Mesenchymal stem cell (in vitro differentiated cells and primary cell): ENCODE measurements at regions not wholly inside any gene's neighbourhood (a gene's known extent, or its start where the extent isn't known, plus 50 kb on each side); places are given as distances from the start of the nearest gene placed in this dataset.

Experiments used
- DNase-seq: peaks from one replicate; pipeline ENCODE4 v3.0.0-alpha.2; 2013
- H2AFZ ChIP-seq: one replicate; pipeline ENCODE4 v1.6.1; 2013; ENCODE audit warnings: low read depth, mild to moderate bottlenecking, control low read depth, inconsistent platforms, low read length, moderate library complexity
- H2AK5ac ChIP-seq: 2 replicates; pipeline ENCODE4 v1.6.1; 2013; ENCODE audit warnings: low read length, moderate library complexity, mild to moderate bottlenecking, inconsistent platforms; ENCODE audit not compliant: severe bottlenecking
- H2BK120ac ChIP-seq: one replicate; pipeline ENCODE4 v1.6.1; 2013; ENCODE audit warnings: low read depth, mild to moderate bottlenecking, inconsistent platforms, low read length, moderate library complexity
- H2BK12ac ChIP-seq, 2 experiments: one replicate each; pipeline ENCODE4 v1.6.1; 2013; ENCODE audit warnings: inconsistent platforms in 2 of 2, low read length in 2 of 2, mild to moderate bottlenecking in 2 of 2, moderate library complexity in 2 of 2, control low read depth in 1 of 2
- H2BK15ac ChIP-seq: one replicate; pipeline ENCODE4 v1.6.1; 2013; ENCODE audit warnings: mild to moderate bottlenecking, low read depth, inconsistent platforms; ENCODE audit not compliant: poor library complexity, severe bottlenecking
- H2BK5ac ChIP-seq: 2 replicates; pipeline ENCODE4 v1.6.1; 2013; ENCODE audit warnings: low read depth, mild to moderate bottlenecking, low read length, control low read depth, inconsistent platforms; ENCODE audit not compliant: poor library complexity, severe bottlenecking
- H3K14ac ChIP-seq, 2 experiments: one replicate each; pipeline ENCODE4 v1.6.1; 2013; ENCODE audit warnings: inconsistent platforms in 2 of 2, low read length in 2 of 2, control low read depth in 1 of 2, mild to moderate bottlenecking in 1 of 2, moderate library complexity in 1 of 2
- H3K18ac ChIP-seq, 2 experiments: one replicate each; pipeline ENCODE4 v1.6.1; 2013; ENCODE audit warnings: inconsistent platforms in 2 of 2, low read length in 2 of 2, control low read depth in 1 of 2, low read depth in 1 of 2, mild to moderate bottlenecking in 1 of 2
- H3K23ac ChIP-seq, 2 experiments: one replicate each; pipeline ENCODE4 v1.6.1; 2013; ENCODE audit warnings: inconsistent platforms in 2 of 2, low read length in 2 of 2, mild to moderate bottlenecking in 2 of 2, moderate library complexity in 2 of 2, control low read depth in 1 of 2
- H3K27ac ChIP-seq: 2 replicates; pipeline ENCODE4 v1.5.1; 2013; ENCODE audit warnings: mild to moderate bottlenecking, moderate library complexity, low read length, control low read depth, inconsistent platforms; ENCODE audit not compliant: poor library complexity, severe bottlenecking
- H3K27me3 ChIP-seq, 2 experiments: 2 replicates each; pipeline versions ENCODE4 v1.6.1 to v1.7.0; 2013; ENCODE audit warnings: low read length in 2 of 2, mild to moderate bottlenecking in 2 of 2, moderate library complexity in 2 of 2, control low read depth in 1 of 2, inconsistent platforms in 1 of 2; ENCODE audit not compliant: control insufficient read depth in 1 of 2, insufficient read depth in 1 of 2
- H3K36me3 ChIP-seq, 2 experiments: 2 replicates each; pipeline versions ENCODE4 v1.6.1 to v1.7.0; 2013; ENCODE audit warnings: low read length in 2 of 2, control low read depth in 1 of 2, inconsistent platforms in 1 of 2, low read depth in 1 of 2, mild to moderate bottlenecking in 1 of 2; ENCODE audit not compliant: insufficient read depth in 2 of 2, control insufficient read depth in 1 of 2
- H3K4ac ChIP-seq, 2 experiments: one replicate each; pipeline ENCODE4 v1.6.1; 2013; ENCODE audit warnings: inconsistent platforms in 2 of 2, low read length in 2 of 2, mild to moderate bottlenecking in 2 of 2, moderate library complexity in 2 of 2, control low read depth in 1 of 2, low read depth in 1 of 2
- H3K4me1 ChIP-seq: 2 replicates; pipeline ENCODE4 v1.6.1; 2013; ENCODE audit warnings: low read depth, low read length, control low read depth; ENCODE audit not compliant: control insufficient read depth, insufficient read depth
- H3K4me2 ChIP-seq: 2 replicates; pipeline ENCODE4 v1.6.1; 2013; ENCODE audit warnings: low read length, mild to moderate bottlenecking, inconsistent platforms; ENCODE audit not compliant: poor library complexity, severe bottlenecking
- H3K4me3 ChIP-seq, 2 experiments: 2 replicates each; pipeline versions ENCODE4 v1.5.1 to v1.7.0; 2013; ENCODE audit warnings: low read length in 2 of 2, mild to moderate bottlenecking in 2 of 2, control low read depth in 1 of 2, low read depth in 1 of 2; ENCODE audit not compliant: insufficient read depth in 1 of 2
- H3K79me1 ChIP-seq: replicated peaks from 2 replicates; pipeline ENCODE4 v1.6.1; 2013; ENCODE audit warnings: mild to moderate bottlenecking, control low read depth, low read length, inconsistent platforms; ENCODE audit not compliant: poor library complexity, severe bottlenecking
- H3K9ac ChIP-seq: 2 replicates; pipeline ENCODE4 v1.7.0; 2013; ENCODE audit warnings: mild to moderate bottlenecking, low read length, moderate library complexity
- H3K9me3 ChIP-seq: 2 replicates; pipeline ENCODE4 v1.7.0; 2013; ENCODE audit warnings: mild to moderate bottlenecking, low read length; ENCODE audit not compliant: control insufficient read depth
- H4K8ac ChIP-seq: one replicate; pipeline ENCODE4 v1.6.1; 2013; ENCODE audit warnings: inconsistent platforms, mild to moderate bottlenecking, low read length, moderate library complexity
- H4K91ac ChIP-seq: one replicate; pipeline ENCODE4 v1.6.1; 2013; ENCODE audit warnings: mild to moderate bottlenecking, low read length, inconsistent platforms
- WGBS: methylation state at CpG from one replicate; pipeline ENCODE4 v1.1.7; 2013; ENCODE audit warnings: mixed read lengths; 5-methylcytosine and 5-hydroxymethylcytosine counted together

DNA sequence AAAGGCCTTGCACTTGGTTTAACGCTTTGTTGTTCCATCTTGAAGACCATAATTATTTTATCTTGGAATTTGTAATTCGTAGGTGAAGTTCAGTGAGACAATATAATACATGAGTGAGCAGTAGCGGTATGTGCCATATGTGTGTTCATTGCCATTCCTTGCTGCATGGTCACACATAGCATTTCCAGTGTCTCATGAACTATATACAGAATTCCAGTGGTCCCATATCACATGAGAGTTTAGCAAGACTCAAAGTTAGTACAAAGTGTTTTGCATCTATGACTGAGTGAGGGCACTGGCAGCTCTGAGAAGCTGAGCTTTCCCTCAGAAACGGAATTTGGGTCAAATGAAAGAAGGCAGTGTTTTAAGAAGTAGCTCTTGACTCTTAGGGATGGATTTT, 359.8 kb downstream of the FOXG1 start:
- no peak overlapping the region for H4K8ac ChIP-seq
- no peaks in the 10 kb centered on the region for H3K4me1 ChIP-seq
- H3K9me3 ChIP-seq, result no peaks in the 10 kb centered on the region
- H3K4ac ChIP-seq, result no peak overlapping the region
- no peak overlapping the region for H2BK15ac ChIP-seq
- H3K9ac ChIP-seq, result no peak overlapping the region
- H2BK120ac ChIP-seq, result no peak overlapping the region
- 64% methylated on average over 2 of the region's 4 CpGs for WGBS
- H3K36me3 ChIP-seq, result no peaks in the 10 kb centered on the region
- no peak overlapping the region for H3K14ac ChIP-seq
- H3K4me3 ChIP-seq, result no peak overlapping the region
- H2BK12ac ChIP-seq, result no peak overlapping the region
- H3K18ac ChIP-seq, result no peak overlapping the region
- no peak for DNase-seq
- no peak overlapping the region for H4K91ac ChIP-seq
- no peak overlapping the region for H3K23ac ChIP-seq
- no peak overlapping the region for H2AK5ac ChIP-seq
- H3K27me3 ChIP-seq, result no peaks in the 10 kb centered on the region
- no peak overlapping the region for H3K27ac ChIP-seq
- no peak overlapping the region for H2AFZ ChIP-seq
- no peak overlapping the region for H2BK5ac ChIP-seq
- H3K4me2 ChIP-seq, result no peak overlapping the region
- H3K79me1 ChIP-seq, result no peaks in the 10 kb centered on the region

DNA sequence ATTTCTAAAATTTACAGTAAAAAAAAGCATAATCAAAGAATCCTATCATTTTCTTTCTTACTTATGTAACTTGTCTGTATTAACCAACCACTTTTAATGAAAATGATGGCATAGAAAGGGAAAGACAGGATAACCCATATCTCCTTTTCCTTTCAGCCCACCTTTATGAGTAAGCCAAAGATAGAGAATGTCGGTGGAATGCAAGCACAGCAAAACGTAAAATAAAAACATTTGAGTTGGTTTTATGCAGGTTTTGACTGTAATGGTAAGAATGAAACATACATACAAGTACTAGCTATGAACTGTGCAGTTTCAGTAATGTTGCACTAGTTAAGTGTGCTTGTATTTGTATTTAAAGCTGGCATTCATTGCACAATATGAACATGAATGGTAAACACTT, 360.3 kb downstream of the FOXG1 start:
- no peak overlapping the region for H2AK5ac ChIP-seq
- H3K18ac ChIP-seq, result no peak overlapping the region
- H3K14ac ChIP-seq, result no peak overlapping the region
- no peaks in the 10 kb centered on the region for H3K4me1 ChIP-seq
- H3K36me3 ChIP-seq, result no peaks in the 10 kb centered on the region
- no peaks in the 10 kb centered on the region for H3K9me3 ChIP-seq
- H3K27ac ChIP-seq, result no peak overlapping the region
- no peaks in the 10 kb centered on the region for H3K79me1 ChIP-seq
- H3K4me3 ChIP-seq, result no peak overlapping the region
- H2BK120ac ChIP-seq, result no peak overlapping the region
- no peak overlapping the region for H3K4me2 ChIP-seq
- no peak overlapping the region for H2BK12ac ChIP-seq
- H3K4ac ChIP-seq, result no peak overlapping the region
- no peak overlapping the region for H2AFZ ChIP-seq
- no peak overlapping the region for H3K9ac ChIP-seq
- H4K8ac ChIP-seq, result no peak overlapping the region
- no peaks in the 10 kb centered on the region for H3K27me3 ChIP-seq
- 100% methylated on average over 2 of the region's 2 CpGs for WGBS
- no peak overlapping the region for H4K91ac ChIP-seq
- H2BK5ac ChIP-seq, result no peak overlapping the region
- H3K23ac ChIP-seq, result no peak overlapping the region
- H2BK15ac ChIP-seq, result no peak overlapping the region
- DNase-seq, result no peak

DNA sequence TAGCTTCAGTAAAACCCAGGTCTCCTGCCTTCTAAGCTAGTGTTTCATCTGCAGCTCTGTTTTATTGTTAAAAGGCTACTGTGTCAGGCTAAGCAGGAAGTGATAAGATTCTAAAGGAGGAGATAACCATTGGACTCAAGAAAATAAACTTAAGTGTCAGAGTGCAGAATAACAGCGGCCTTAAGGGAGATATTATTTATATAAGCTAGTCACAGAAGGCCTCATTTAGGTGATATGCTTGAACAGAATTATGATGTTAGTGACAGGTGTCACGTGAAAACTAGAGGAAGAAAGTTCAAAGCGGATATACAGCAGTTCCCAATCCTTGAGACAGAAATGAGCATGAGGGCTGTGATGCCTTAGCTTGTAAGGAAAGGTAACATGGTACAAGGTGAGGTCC, 373.4 kb downstream of the FOXG1 start:
- Histone ChIP-seq H3K79me1 (no peaks in the 10 kb centered on the region), H3K36me3 (no peaks in the 10 kb centered on the region), H2AFZ (no peak overlapping the region), H3K9ac (no peak overlapping the region), H3K4me3 (no peak overlapping the region), H3K4ac (no peak overlapping the region), H2BK120ac (no peak overlapping the region), H3K27me3 (no peaks in the 10 kb centered on the region), H2BK15ac (no peak overlapping the region), H3K27ac (no peak overlapping the region), H4K91ac (no peak overlapping the region), H3K9me3 (no peaks in the 10 kb centered on the region), H3K4me1 (no peaks in the 10 kb centered on the region), H3K18ac (no peak overlapping the region), H3K14ac (no peak overlapping the region), H3K23ac (no peak overlapping the region), H2BK5ac (no peak overlapping the region), H3K4me2 (no peak overlapping the region), H2BK12ac (no peak overlapping the region), H4K8ac (no peak overlapping the region), H2AK5ac (no peak overlapping the region)
- no peak for DNase-seq
- 64% methylated on average over 3 of the region's 3 CpGs for WGBS

DNA sequence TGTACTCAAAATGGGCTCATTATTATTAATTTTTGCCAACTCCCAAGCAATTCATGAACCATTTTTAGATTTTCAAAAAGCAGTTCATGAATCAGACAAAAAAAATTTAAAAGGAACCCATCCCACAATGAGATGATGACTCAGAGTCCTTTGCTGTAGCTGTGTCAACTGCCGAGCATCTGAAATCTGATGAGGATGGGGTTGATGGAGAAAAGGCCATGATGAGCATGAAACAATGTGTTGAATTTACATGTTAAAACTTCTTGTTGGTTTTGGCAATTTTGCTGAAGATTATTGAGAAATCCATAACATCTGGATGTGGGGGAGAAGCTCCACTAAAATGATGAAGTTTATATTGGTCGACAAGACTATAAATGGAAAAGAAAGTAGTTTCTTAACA, 378.0 kb downstream of the FOXG1 start:
- H3K4ac ChIP-seq, result no peak overlapping the region
- no peak overlapping the region for H3K27ac ChIP-seq
- no peak overlapping the region for H2BK5ac ChIP-seq
- no peaks in the 10 kb centered on the region for H3K79me1 ChIP-seq
- H2AFZ ChIP-seq, result no peak overlapping the region
- DNase-seq, result no peak
- H4K8ac ChIP-seq, result no peak overlapping the region
- no peak overlapping the region for H2BK15ac ChIP-seq
- H3K4me1 ChIP-seq, result no peaks in the 10 kb centered on the region
- no peaks in the 10 kb centered on the region for H3K36me3 ChIP-seq
- no peak overlapping the region for H2AK5ac ChIP-seq
- 75% methylated on average over 1 of the region's 2 CpGs for WGBS
- peak overlapping the region; percentile 69 for H3K9ac ChIP-seq
- no peak overlapping the region for H3K14ac ChIP-seq
- no peaks in the 10 kb centered on the region for H3K27me3 ChIP-seq
- H3K23ac ChIP-seq, result no peak overlapping the region
- H3K4me3 ChIP-seq, result peak overlapping the region in 1 of 2 experiments; percentile 42
- H3K18ac ChIP-seq, result no peak overlapping the region
- no peak overlapping the region for H2BK120ac ChIP-seq
- no peak overlapping the region for H3K4me2 ChIP-seq
- H2BK12ac ChIP-seq, result no peak overlapping the region
- H4K91ac ChIP-seq, result no peak overlapping the region
- H3K9me3 ChIP-seq, result no peaks in the 10 kb centered on the region
